Thyroid gland (tissue), 4 donors: ENCODE measurements at regions not wholly inside any gene's neighbourhood (a gene's known extent, or its start where the extent isn't known, plus 50 kb on each side); places are given as distances from the start of the nearest gene placed in this dataset.

Source experiments
- POLR2A ChIP-seq, 2 donors: fragments of 450-650 bp; IDR thresholded peaks; one replicate each; pipeline ENCODE4 v1.6.1; 2017; ENCODE audit warnings: antibody characterized with exemption in 2 of 2, mild to moderate bottlenecking in 2 of 2, moderate library complexity in 1 of 2
- TF ChIP-seq, protein P1 (sequence below), 6 experiments: fragments of 200-600 bp in 3 of 6; fragments of 450-650 bp in 3 of 6; sonication (generic) in 3 of 6; IDR thresholded peaks; one replicate each; pipeline ENCODE4 v1.5.1; 2016 to 2019; ENCODE audit warnings: antibody characterized with exemption in 6 of 6, mild to moderate bottlenecking in 2 of 6, inconsistent platforms in 1 of 6, moderate library complexity in 1 of 6

DNA sequence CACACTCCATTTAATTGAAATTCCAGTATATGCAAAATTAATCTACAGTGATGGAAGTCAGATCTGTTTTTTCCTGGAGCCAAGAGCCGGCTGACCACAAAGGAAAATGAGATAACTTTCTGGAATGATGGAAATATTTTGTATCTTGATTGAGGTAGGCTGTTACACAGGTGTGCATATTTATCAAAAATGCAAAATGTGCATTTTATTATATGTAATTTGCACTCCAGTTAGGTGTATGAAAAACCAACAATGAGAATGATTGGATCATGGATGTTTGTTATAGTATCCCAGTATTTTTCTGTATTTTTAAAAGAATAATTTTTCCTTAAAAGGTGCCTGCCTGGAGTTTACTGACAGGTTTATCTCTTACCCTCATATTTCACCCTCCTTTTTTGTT is 242.0 kb upstream of the JAG1 start:
- TF ChIP-seq, protein P1, sequence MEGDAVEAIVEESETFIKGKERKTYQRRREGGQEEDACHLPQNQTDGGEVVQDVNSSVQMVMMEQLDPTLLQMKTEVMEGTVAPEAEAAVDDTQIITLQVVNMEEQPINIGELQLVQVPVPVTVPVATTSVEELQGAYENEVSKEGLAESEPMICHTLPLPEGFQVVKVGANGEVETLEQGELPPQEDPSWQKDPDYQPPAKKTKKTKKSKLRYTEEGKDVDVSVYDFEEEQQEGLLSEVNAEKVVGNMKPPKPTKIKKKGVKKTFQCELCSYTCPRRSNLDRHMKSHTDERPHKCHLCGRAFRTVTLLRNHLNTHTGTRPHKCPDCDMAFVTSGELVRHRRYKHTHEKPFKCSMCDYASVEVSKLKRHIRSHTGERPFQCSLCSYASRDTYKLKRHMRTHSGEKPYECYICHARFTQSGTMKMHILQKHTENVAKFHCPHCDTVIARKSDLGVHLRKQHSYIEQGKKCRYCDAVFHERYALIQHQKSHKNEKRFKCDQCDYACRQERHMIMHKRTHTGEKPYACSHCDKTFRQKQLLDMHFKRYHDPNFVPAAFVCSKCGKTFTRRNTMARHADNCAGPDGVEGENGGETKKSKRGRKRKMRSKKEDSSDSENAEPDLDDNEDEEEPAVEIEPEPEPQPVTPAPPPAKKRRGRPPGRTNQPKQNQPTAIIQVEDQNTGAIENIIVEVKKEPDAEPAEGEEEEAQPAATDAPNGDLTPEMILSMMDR (IDR thresholded peaks at IDR 0.05), result no peak
- no peak for TF ChIP-seq POLR2A (IDR thresholded peaks at IDR 0.05)
